ENCODE measurements at regions not wholly inside any gene's neighbourhood (a gene's known extent, or its start where the extent isn't known, plus 50 kb on each side); places are given as distances from the start of the nearest gene placed in this dataset.

GRCh38 chr4:104630272-104630671 lies 135.6 kb upstream of the CXXC4 start:
- no peaks in the 10 kb centered on the region for H3K27me3 ChIP-seq (replicated peaks in 1 of 2; ENCODE audit: control insufficient read depth in 2 of 2, insufficient read depth in 2 of 2, low read length in 1 of 2)
- no peaks in the 10 kb centered on the region for H3K36me3 ChIP-seq (ENCODE audit: control insufficient read depth in 2 of 2, insufficient read depth in 2 of 2, low read length in 1 of 2)
- no peaks in the 10 kb centered on the region for H3K79me2 ChIP-seq (ENCODE audit: control insufficient read depth, insufficient read depth, low read length)
- RAD21 ChIA-PET (ENCODE audit: unreplicated experiment): no interaction called here
- in situ Hi-C loops (cut with MboI) (no loop called here), intact Hi-C loops (cut with micrococcal nuclease; ENCODE audit: unreplicated experiment) (no loop called here)
- DNase-seq (ENCODE audit: low read depth, low spot score) (no peak), ATAC-seq (no peak), FAIRE-seq (no peak)
- CTCF ChIA-PET: interaction anchor here (0.5 to 0.6 kb wide), 3 partner anchors 166 to 1803 kb away, joined by 3 to 4 read pairs (median 3); partner anchors contain the start of gene UBE2D3
- no peak overlapping the region for H3K9ac ChIP-seq (ENCODE audit: control insufficient read depth, insufficient read depth, low read length)
- peaks cover 2% of the 10 kb centered on the region; the same call in 1 of the 3 replicates for H3K9me3 ChIP-seq (replicated peaks; ENCODE audit: control insufficient read depth, insufficient read depth, low read length)
- no peaks in the 10 kb centered on the region for H4K20me1 ChIP-seq (ENCODE audit: control insufficient read depth, insufficient read depth)
- SMC1A ChIA-PET (ENCODE audit: uncharacterized antibody, unreplicated experiment): no interaction called here
- WGBS (ENCODE audit: insufficient coverage, insufficient replicate concordance, low lambda C conversion rate, missing lambda C conversion rate): 57% methylated on average over 1 of the region's 1 CpG
- no peak for TF ChIP-seq BCL3 (IDR thresholded peaks at IDR 0.05; ENCODE audit: borderline replicate concordance, insufficient read depth, low read depth, low read length, poor library complexity, severe bottlenecking)
- no peak for TF ChIP-seq STAT3 (IDR thresholded peaks at IDR 0.05; ENCODE audit: low read depth, low read length)
- no peak for TF ChIP-seq TCF7 (IDR thresholded peaks at IDR 0.05; ENCODE audit: borderline replicate concordance)
- no peak for TF ChIP-seq ZBTB33 (IDR thresholded peaks at IDR 0.05)
- no peak for TF ChIP-seq SUZ12 (IDR thresholded peaks at IDR 0.05; ENCODE audit: unreplicated experiment)
- no peak for TF ChIP-seq GATAD2B (conservative IDR thresholded peaks at IDR 0.05; ENCODE audit: low read depth)
- TF ChIP-seq, protein P1, sequence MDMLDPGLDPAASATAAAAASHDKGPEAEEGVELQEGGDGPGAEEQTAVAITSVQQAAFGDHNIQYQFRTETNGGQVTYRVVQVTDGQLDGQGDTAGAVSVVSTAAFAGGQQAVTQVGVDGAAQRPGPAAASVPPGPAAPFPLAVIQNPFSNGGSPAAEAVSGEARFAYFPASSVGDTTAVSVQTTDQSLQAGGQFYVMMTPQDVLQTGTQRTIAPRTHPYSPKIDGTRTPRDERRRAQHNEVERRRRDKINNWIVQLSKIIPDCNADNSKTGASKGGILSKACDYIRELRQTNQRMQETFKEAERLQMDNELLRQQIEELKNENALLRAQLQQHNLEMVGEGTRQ (IDR thresholded peaks at IDR 0.05; ENCODE audit: borderline replicate concordance, low read depth, low read length): no peak
- TF ChIP-seq, protein P2, sequence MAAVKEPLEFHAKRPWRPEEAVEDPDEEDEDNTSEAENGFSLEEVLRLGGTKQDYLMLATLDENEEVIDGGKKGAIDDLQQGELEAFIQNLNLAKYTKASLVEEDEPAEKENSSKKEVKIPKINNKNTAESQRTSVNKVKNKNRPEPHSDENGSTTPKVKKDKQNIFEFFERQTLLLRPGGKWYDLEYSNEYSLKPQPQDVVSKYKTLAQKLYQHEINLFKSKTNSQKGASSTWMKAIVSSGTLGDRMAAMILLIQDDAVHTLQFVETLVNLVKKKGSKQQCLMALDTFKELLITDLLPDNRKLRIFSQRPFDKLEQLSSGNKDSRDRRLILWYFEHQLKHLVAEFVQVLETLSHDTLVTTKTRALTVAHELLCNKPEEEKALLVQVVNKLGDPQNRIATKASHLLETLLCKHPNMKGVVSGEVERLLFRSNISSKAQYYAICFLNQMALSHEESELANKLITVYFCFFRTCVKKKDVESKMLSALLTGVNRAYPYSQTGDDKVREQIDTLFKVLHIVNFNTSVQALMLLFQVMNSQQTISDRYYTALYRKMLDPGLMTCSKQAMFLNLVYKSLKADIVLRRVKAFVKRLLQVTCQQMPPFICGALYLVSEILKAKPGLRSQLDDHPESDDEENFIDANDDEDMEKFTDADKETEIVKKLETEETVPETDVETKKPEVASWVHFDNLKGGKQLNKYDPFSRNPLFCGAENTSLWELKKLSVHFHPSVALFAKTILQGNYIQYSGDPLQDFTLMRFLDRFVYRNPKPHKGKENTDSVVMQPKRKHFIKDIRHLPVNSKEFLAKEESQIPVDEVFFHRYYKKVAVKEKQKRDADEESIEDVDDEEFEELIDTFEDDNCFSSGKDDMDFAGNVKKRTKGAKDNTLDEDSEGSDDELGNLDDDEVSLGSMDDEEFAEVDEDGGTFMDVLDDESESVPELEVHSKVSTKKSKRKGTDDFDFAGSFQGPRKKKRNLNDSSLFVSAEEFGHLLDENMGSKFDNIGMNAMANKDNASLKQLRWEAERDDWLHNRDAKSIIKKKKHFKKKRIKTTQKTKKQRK (IDR thresholded peaks at IDR 0.05; ENCODE audit: low read depth, low read length): no peak
- TF ChIP-seq YBX1 (IDR thresholded peaks at IDR 0.05): no peak
- TF ChIP-seq PAX8 (IDR thresholded peaks at IDR 0.05): no peak
- TF ChIP-seq PAX5 (IDR thresholded peaks at IDR 0.05; ENCODE audit: borderline replicate concordance, low read depth, low read length): no peak
- TF ChIP-seq ZNF384 (IDR thresholded peaks at IDR 0.05; ENCODE audit: borderline replicate concordance, low read depth, low read length): no peak
- TF ChIP-seq POU2F2 (IDR thresholded peaks at IDR 0.05; ENCODE audit: borderline replicate concordance, low read depth, low read length): no peak
- TF ChIP-seq NR2C1 (IDR thresholded peaks at IDR 0.05): no peak
- no peak for TF ChIP-seq STAT1 (conservative IDR thresholded peaks at IDR 0.05)
- no peak for TF ChIP-seq KLF5 (IDR thresholded peaks at IDR 0.05; ENCODE audit: partially characterized antibody)
- H3K4me2 ChIP-seq (ENCODE audit: control insufficient read depth, insufficient read depth): no peak overlapping the region
- POLR2A ChIA-PET: no interaction called here
- H2AFZ ChIP-seq (ENCODE audit: control insufficient read depth, low read depth, low read length): no peak overlapping the region
- no peaks in the 10 kb centered on the region for H3K4me1 ChIP-seq (ENCODE audit: control insufficient read depth, insufficient read depth, low read length)
- no TSS peak for BruUV-seq (replicated peaks)
- H3K27ac ChIP-seq (ENCODE audit: control insufficient read depth, insufficient read depth): no peak overlapping the region
- no peak overlapping the region for H3K4me3 ChIP-seq

All from GM12878 (cell line).